ENCODE measurements at regions not wholly inside any gene's neighbourhood (a gene's known extent, or its start where the extent isn't known, plus 50 kb on each side); places are given as distances from the start of the nearest gene placed in this dataset.

- H3K27me3 ChIP-seq (ENCODE audit: insufficient read depth, poor library complexity, severe bottlenecking), result no peaks in the 10 kb centered on the region
- H3K27ac ChIP-seq (replicated peaks), result no peak overlapping the region
- no peak for DNase-seq (ENCODE audit: low read depth in 1 of 2, low spot score in 1 of 2)
- TF ChIP-seq SPI1 (IDR thresholded peaks at IDR 0.05; ENCODE audit: borderline replicate concordance, low read depth) (no peak), CTCF (IDR thresholded peaks at IDR 0.05; ENCODE audit: insufficient read depth, low read length) (no peak), GABPA (IDR thresholded peaks at IDR 0.05; ENCODE audit: low read depth) (no peak), POLR2AphosphoS5 (IDR thresholded peaks at IDR 0.05; ENCODE audit: low read depth) (no peak), REST (IDR thresholded peaks at IDR 0.05; ENCODE audit: insufficient replicate concordance, low read depth) (no peak)
- no peak overlapping the region for H3K4me3 ChIP-seq (replicated peaks; ENCODE audit: insufficient read depth, low read length)
Measured at GRCh38 chr4:77367638-77368037, 210.6 kb downstream of the CCNG2 start.

GRCh38 chr4:77372375-77372774 is 215.4 kb downstream of the CCNG2 start:
- Histone ChIP-seq H3K27me3 (ENCODE audit: insufficient read depth, poor library complexity, severe bottlenecking) (peaks cover 4% of the 10 kb centered on the region), H3K27ac (replicated peaks) (no peak overlapping the region), H3K4me3 (replicated peaks; ENCODE audit: insufficient read depth, low read length) (no peak overlapping the region)
- TF ChIP-seq REST (IDR thresholded peaks at IDR 0.05; ENCODE audit: insufficient replicate concordance, low read depth), result no peak
- no peak for TF ChIP-seq SPI1 (IDR thresholded peaks at IDR 0.05; ENCODE audit: borderline replicate concordance, low read depth)
- no peak for TF ChIP-seq GABPA (IDR thresholded peaks at IDR 0.05; ENCODE audit: low read depth)
- TF ChIP-seq CTCF (IDR thresholded peaks at IDR 0.05; ENCODE audit: insufficient read depth, low read length), result no peak
- TF ChIP-seq POLR2AphosphoS5 (IDR thresholded peaks at IDR 0.05; ENCODE audit: low read depth), result no peak
- DNase-seq (ENCODE audit: low read depth in 1 of 2, low spot score in 1 of 2), result no peak

- H3K27me3 ChIP-seq (ENCODE audit: insufficient read depth, poor library complexity, severe bottlenecking), result peaks cover 4% of the 10 kb centered on the region
- no peak overlapping the region for H3K4me3 ChIP-seq (replicated peaks; ENCODE audit: insufficient read depth, low read length)
- H3K27ac ChIP-seq (replicated peaks), result no peak overlapping the region
- no peak for TF ChIP-seq GABPA (IDR thresholded peaks at IDR 0.05; ENCODE audit: low read depth)
- TF ChIP-seq REST (IDR thresholded peaks at IDR 0.05; ENCODE audit: insufficient replicate concordance, low read depth), result no peak
- TF ChIP-seq CTCF (IDR thresholded peaks at IDR 0.05; ENCODE audit: insufficient read depth, low read length), result no peak
- TF ChIP-seq POLR2AphosphoS5 (IDR thresholded peaks at IDR 0.05; ENCODE audit: low read depth), result no peak
- no peak for TF ChIP-seq SPI1 (IDR thresholded peaks at IDR 0.05; ENCODE audit: borderline replicate concordance, low read depth)
- no peak for DNase-seq (ENCODE audit: low read depth in 1 of 2, low spot score in 1 of 2)
Measured at GRCh38 chr4:77375866-77376607, 219.0 kb downstream of the CCNG2 start.
